ENCODE measurements at regions not wholly inside any gene's neighbourhood (a gene's known extent, or its start where the extent isn't known, plus 50 kb on each side); places are given as distances from the start of the nearest gene placed in this dataset.

DNA sequence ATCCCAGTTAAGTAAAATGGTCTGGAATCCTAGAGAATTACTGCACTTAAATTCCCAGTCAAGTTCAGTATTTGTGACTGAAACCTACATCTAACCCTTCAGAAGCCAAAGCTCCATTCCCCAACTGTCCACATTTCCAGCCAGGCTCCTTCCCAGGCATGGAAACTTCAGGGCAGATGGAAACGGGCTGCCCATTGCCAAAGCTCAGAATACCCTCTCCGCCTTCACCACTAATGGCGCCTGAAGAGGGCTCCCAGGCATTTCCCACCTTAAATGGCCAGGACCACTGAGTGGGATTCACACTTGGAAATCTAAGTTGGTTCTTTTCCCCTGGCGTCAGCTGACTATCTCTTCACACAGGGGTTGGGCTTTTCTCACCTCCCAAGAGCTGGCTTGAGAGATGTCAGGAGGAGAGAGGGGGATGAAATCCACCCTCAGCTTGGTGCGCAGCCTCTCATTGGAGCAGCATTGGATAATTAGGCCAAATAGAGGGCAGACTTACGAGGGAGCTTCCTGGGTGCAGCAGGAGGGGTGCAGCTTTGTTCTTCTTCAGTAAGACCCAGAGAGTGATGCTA, 82.9 kb downstream of the ANKRD60 start:
- WGBS (ENCODE audit: extremely low coverage, insufficient read length, low lambda C conversion rate) = no CpG with 5 or more reads among the region's 6 CpGs
- no peaks in the 10 kb centered on the region for H3K79me2 ChIP-seq (ENCODE audit: insufficient read depth, low read length)
- no peak overlapping the region for H3T11ph ChIP-seq (ENCODE audit: low read length)
- H3K4me2 ChIP-seq (ENCODE audit: insufficient read depth, insufficient read length, low read length) = no peak overlapping the region
- H2BK20ac ChIP-seq (ENCODE audit: low read depth, low read length, poor library complexity, severe bottlenecking) = no peak overlapping the region
- H2BK120ac ChIP-seq (ENCODE audit: low read depth, low read length, poor library complexity, severe bottlenecking) = no peak overlapping the region
- no peak overlapping the region for H3K18ac ChIP-seq (ENCODE audit: insufficient read length, low read depth, low read length)
- no peaks in the 10 kb centered on the region; the same call in 1 of the 2 replicates for H3K27me3 ChIP-seq (ENCODE audit: insufficient read depth, low read length)
- H3K79me1 ChIP-seq (ENCODE audit: insufficient read depth, low read depth, low read length, poor library complexity, severe bottlenecking) = no peaks in the 10 kb centered on the region
- H2BK12ac ChIP-seq (ENCODE audit: insufficient read length, low read depth, low read length) = no peak overlapping the region
- no peak overlapping the region for H2AK5ac ChIP-seq (ENCODE audit: insufficient read length, low read length)
- H4K20me1 ChIP-seq (ENCODE audit: control insufficient read depth, insufficient read depth, insufficient read length) = no peaks in the 10 kb centered on the region
- no peak overlapping the region for H2BK15ac ChIP-seq (ENCODE audit: low read depth, low read length)
- H3K9me3 Mint-ChIP-seq = peaks cover 4% of the 10 kb centered on the region in 2 experiments; a peak in 4 of 5 replicates
- no peaks in the 10 kb centered on the region for H3K4me1 ChIP-seq (ENCODE audit: insufficient read depth, low read length)
- H3K9me3 ChIP-seq (ENCODE audit: control insufficient read depth, low read depth, low read length) = no peaks in the 10 kb centered on the region
- H4K5ac ChIP-seq (ENCODE audit: insufficient read length, low read depth, low read length) = no peak overlapping the region
- H4K8ac ChIP-seq (replicated peaks; ENCODE audit: insufficient read length, low read depth, low read length) = no peak overlapping the region
- H4K91ac ChIP-seq (ENCODE audit: insufficient read length, low read depth, low read length) = no peak overlapping the region
- H3K27me3 Mint-ChIP-seq (ENCODE audit: low read depth) = peaks cover 46% of the 10 kb centered on the region
- H3K36me3 Mint-ChIP-seq (ENCODE audit: insufficient read depth in 1 of 3, low read depth in 3 of 3) = no peaks in the 10 kb centered on the region; a peak in 1 of 7 replicates
- no peak overlapping the region for H3K9ac ChIP-seq (ENCODE audit: extremely low read depth, insufficient read length, low read length)
- no peak overlapping the region for H3K56ac ChIP-seq (ENCODE audit: insufficient read length, low read depth, low read length)
- DNase-seq = no peak
- H3K23ac ChIP-seq (ENCODE audit: insufficient read length, low read depth, low read length) = no peak overlapping the region
- TF ChIP-seq, protein P1, sequence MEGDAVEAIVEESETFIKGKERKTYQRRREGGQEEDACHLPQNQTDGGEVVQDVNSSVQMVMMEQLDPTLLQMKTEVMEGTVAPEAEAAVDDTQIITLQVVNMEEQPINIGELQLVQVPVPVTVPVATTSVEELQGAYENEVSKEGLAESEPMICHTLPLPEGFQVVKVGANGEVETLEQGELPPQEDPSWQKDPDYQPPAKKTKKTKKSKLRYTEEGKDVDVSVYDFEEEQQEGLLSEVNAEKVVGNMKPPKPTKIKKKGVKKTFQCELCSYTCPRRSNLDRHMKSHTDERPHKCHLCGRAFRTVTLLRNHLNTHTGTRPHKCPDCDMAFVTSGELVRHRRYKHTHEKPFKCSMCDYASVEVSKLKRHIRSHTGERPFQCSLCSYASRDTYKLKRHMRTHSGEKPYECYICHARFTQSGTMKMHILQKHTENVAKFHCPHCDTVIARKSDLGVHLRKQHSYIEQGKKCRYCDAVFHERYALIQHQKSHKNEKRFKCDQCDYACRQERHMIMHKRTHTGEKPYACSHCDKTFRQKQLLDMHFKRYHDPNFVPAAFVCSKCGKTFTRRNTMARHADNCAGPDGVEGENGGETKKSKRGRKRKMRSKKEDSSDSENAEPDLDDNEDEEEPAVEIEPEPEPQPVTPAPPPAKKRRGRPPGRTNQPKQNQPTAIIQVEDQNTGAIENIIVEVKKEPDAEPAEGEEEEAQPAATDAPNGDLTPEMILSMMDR (conservative IDR thresholded peaks at IDR 0.05) = no peak
- H3K27ac ChIP-seq (ENCODE audit: insufficient read length, low read depth, low read length) = no peak overlapping the region
- peaks cover 2% of the 10 kb centered on the region for H3K23me2 ChIP-seq (ENCODE audit: insufficient read length, low read depth, low read length, poor library complexity, severe bottlenecking)
- H3K4me1 Mint-ChIP-seq = peaks cover 14% of the 10 kb centered on the region in 2 experiments
- no peak overlapping the region for H2AFZ ChIP-seq (ENCODE audit: low read length)
- H3K4me3 Mint-ChIP-seq = no peak overlapping the region
- no peak overlapping the region for H2BK5ac ChIP-seq (ENCODE audit: insufficient read length, low read length)
- no peak overlapping the region for H3K27ac Mint-ChIP-seq
- H3K4ac ChIP-seq (ENCODE audit: low read depth, low read length) = no peak overlapping the region
- H3K14ac ChIP-seq (ENCODE audit: insufficient read depth, low read length) = no peak overlapping the region
